B cell (primary cell): ENCODE measurements at regions not wholly inside any gene's neighbourhood (a gene's known extent, or its start where the extent isn't known, plus 50 kb on each side); places are given as distances from the start of the nearest gene placed in this dataset.
"Not testable (repeated sequence)": the region's sequence is repeated elsewhere in the genome, so short reads cannot be mapped to it uniquely, and the experiment has no call there.

Experiments
- EZH2 ChIP-seq: IDR thresholded peaks from 2 replicates; pipeline ENCODE4 v1.6.1; 2012; ENCODE audit warnings: borderline replicate concordance, low read depth, mild to moderate bottlenecking, moderate library complexity, low read length; ENCODE audit not compliant: insufficient read depth, poor library complexity, severe bottlenecking
- TF ChIP-seq, protein P1 (sequence below): fragments of 200-600 bp; IDR thresholded peaks from one replicate; pipeline ENCODE4 v1.8.0; 2022; ENCODE audit warnings: antibody characterized with exemption, mild to moderate bottlenecking

DNA sequence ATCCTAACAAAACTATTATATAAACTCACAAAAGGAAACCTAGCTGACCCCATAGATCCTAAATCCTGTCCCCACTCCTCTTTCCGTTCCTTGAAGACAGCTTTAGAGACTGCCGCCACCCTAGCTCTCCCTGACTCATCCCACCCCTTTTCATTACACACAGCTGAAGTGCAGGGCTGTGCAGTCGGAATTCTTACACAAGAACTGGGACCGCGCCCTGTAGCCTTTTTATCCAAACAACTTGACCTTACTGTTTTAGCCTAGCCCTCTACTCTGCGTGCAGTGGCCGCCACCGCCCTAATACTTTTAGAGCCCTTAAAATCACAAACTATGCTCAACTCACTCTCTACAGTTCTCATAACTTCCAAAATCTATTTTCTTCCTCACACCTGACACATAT lies 264.0 kb downstream of the SMARCA2 start:
- TF ChIP-seq EZH2: not testable (repeated sequence)
- TF ChIP-seq, protein P1, sequence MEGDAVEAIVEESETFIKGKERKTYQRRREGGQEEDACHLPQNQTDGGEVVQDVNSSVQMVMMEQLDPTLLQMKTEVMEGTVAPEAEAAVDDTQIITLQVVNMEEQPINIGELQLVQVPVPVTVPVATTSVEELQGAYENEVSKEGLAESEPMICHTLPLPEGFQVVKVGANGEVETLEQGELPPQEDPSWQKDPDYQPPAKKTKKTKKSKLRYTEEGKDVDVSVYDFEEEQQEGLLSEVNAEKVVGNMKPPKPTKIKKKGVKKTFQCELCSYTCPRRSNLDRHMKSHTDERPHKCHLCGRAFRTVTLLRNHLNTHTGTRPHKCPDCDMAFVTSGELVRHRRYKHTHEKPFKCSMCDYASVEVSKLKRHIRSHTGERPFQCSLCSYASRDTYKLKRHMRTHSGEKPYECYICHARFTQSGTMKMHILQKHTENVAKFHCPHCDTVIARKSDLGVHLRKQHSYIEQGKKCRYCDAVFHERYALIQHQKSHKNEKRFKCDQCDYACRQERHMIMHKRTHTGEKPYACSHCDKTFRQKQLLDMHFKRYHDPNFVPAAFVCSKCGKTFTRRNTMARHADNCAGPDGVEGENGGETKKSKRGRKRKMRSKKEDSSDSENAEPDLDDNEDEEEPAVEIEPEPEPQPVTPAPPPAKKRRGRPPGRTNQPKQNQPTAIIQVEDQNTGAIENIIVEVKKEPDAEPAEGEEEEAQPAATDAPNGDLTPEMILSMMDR: not testable (repeated sequence)
